ENCODE measurements at regions not wholly inside any gene's neighbourhood (a gene's known extent, or its start where the extent isn't known, plus 50 kb on each side); places are given as distances from the start of the nearest gene placed in this dataset.
A peak's percentile ranks its signal among the peaks of the same experiment; 100 is the strongest.

GRCh38 chr3:18847583-18848197 is 300.6 kb upstream of the KCNH8 start:
- peak; percentile 82 for TF ChIP-seq CTCF (conservative IDR thresholded peaks at IDR 0.05; ENCODE audit: low read length)
- no peak for TF ChIP-seq EZH2phosphoT487 (IDR thresholded peaks at IDR 0.05; ENCODE audit: borderline replicate concordance, low read depth, low read length)

Data from OCI-LY7 (cell line).